Upper lobe of right lung (tissue), 1 donor: ENCODE measurements at regions not wholly inside any gene's neighbourhood (a gene's known extent, or its start where the extent isn't known, plus 50 kb on each side); places are given as distances from the start of the nearest gene placed in this dataset.
A peak's percentile ranks its signal among the peaks of the same experiment; 100 is the strongest.

Experiments
- ATAC-seq: fragments of 200-7000 bp; cut with Tn5 transposase; one replicate; pipeline ENCODE4 v1.9.1; 2020; ENCODE audit warnings: mild to moderate bottlenecking, moderate library complexity
- DNase-seq: peaks from one replicate; pipeline ENCODE4 v3.0.0-alpha.2; 2020
- H3K27ac ChIP-seq: fragments of 200-600 bp; one replicate; pipeline ENCODE4 v1.8.0; 2022
- H3K27me3 ChIP-seq: fragments of 200-600 bp; one replicate; pipeline ENCODE4 v1.8.0; 2022; ENCODE audit warnings: mild to moderate bottlenecking
- H3K36me3 ChIP-seq: fragments of 200-600 bp; one replicate; pipeline ENCODE4 v1.8.0; 2022
- H3K4me1 ChIP-seq: fragments of 200-600 bp; one replicate; pipeline ENCODE4 v1.8.0; 2022
- H3K4me3 ChIP-seq: fragments of 200-600 bp; one replicate; pipeline ENCODE4 v1.8.0; 2022; ENCODE audit warnings: mild to moderate bottlenecking
- H3K9me3 ChIP-seq: fragments of 200-600 bp; one replicate; pipeline ENCODE4 v1.8.0; 2022
- intact Hi-C: fragments of 100-400 bp; cut with DNase I; formaldehyde crosslinking; loops from one replicate; pipeline ENCODE4 v1.11.0; 2022
- TF ChIP-seq, protein P1 (sequence below): fragments of 200-600 bp; IDR thresholded peaks from one replicate; pipeline ENCODE4 v1.8.0; 2022; ENCODE audit warnings: antibody characterized with exemption
- donor health status: DM: no; HTN: yes; CAD: no; lungs with severe emphysema.

GRCh38 chr5:54691656-54692055 lies 174.1 kb downstream of the SNX18 start:
- peaks cover 28% of the 10 kb centered on the region for H3K4me1 ChIP-seq

DNA sequence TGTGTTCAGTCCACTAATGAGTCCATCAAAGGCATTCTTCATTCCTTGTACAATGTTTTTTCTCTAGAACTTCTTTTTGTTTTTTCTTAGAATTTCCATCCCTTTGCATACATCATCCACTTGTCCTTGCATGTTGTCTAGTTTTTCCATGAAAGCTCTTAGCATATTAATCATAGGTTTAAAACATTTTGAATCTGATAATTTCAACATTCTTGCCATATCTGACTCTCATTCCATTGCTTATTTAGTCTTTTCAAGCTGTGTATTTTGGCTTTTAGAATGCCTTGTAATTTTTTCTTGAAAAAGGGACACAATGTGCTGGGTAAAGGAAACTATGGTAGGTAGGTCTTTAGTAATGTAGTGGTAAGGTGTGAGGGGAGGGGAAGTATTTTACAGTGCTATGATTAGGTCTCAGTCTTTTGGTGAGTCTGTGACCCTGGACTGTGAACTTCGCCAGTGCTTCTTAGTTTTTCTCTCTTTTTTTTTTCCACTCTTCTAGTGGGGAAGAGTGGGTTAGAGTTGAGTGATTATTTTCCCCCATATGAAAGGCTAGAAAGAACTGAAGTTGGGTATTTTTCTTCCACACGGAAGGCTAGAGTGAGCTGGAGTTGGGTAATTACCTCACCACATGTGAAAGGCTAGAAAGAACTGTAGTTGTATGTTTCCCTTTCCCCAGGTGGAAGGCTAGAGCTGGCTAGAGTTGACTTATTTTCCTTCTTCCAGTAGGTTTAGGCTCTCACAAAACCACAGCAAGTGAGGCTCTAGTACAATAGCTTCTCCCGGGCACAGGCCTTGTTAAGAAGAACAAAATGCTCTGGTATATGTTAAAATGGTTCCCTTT lies 172.1 kb downstream of the SNX18 start:
- H3K4me3 ChIP-seq, result no peak overlapping the region
- TF ChIP-seq, protein P1, sequence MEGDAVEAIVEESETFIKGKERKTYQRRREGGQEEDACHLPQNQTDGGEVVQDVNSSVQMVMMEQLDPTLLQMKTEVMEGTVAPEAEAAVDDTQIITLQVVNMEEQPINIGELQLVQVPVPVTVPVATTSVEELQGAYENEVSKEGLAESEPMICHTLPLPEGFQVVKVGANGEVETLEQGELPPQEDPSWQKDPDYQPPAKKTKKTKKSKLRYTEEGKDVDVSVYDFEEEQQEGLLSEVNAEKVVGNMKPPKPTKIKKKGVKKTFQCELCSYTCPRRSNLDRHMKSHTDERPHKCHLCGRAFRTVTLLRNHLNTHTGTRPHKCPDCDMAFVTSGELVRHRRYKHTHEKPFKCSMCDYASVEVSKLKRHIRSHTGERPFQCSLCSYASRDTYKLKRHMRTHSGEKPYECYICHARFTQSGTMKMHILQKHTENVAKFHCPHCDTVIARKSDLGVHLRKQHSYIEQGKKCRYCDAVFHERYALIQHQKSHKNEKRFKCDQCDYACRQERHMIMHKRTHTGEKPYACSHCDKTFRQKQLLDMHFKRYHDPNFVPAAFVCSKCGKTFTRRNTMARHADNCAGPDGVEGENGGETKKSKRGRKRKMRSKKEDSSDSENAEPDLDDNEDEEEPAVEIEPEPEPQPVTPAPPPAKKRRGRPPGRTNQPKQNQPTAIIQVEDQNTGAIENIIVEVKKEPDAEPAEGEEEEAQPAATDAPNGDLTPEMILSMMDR, result no peak
- no peaks in the 10 kb centered on the region for H3K36me3 ChIP-seq
- no peak for DNase-seq
- H3K27me3 ChIP-seq, result no peaks in the 10 kb centered on the region
- peak overlapping the region; percentile 36 for H3K27ac ChIP-seq
- peak; percentile 65 for ATAC-seq
- intact Hi-C loops, result no loop called here
- H3K4me1 ChIP-seq, result peaks cover 22% of the 10 kb centered on the region
- H3K9me3 ChIP-seq, result no peaks in the 10 kb centered on the region

More at GRCh38 chr5:54691656-54692055, 174.1 kb downstream of the SNX18 start:
- Histone ChIP-seq H3K36me3 (no peaks in the 10 kb centered on the region), H3K27ac (no peak overlapping the region), H3K4me3 (no peak overlapping the region), H3K9me3 (no peaks in the 10 kb centered on the region), H3K27me3 (no peaks in the 10 kb centered on the region)
- TF ChIP-seq, protein P1, result no peak
- ATAC-seq, result no peak
- intact Hi-C loops, result no loop called here
- no peak for DNase-seq

DNA sequence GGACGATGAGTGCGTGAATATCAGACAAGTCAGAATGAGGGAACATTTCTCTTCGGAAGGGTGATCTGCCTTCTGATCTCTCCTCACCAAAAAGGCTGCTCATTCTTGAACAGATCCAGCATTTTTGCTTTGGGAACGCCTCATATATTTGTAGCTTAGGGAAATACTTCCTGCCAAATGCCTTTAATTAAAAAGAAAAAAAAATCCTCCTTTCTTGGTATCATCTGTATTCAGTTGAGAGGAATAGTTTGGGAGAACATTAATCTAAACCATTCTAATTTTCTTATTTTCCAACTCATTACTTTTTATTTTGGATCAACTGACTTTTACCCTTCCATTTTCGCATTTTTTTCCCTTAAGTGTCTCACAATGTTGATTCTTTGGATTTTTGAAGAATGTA lies 163.4 kb downstream of the SNX18 start:
- TF ChIP-seq, protein P1, result no peak
- H3K9me3 ChIP-seq, result no peaks in the 10 kb centered on the region
- no peaks in the 10 kb centered on the region for H3K27me3 ChIP-seq
- DNase-seq (no peak), ATAC-seq (no peak)
- peaks cover 8% of the 10 kb centered on the region for H3K4me1 ChIP-seq
- intact Hi-C loops, result no loop called here
- no peak overlapping the region for H3K4me3 ChIP-seq
- no peaks in the 10 kb centered on the region for H3K36me3 ChIP-seq
- no peak overlapping the region for H3K27ac ChIP-seq

DNA sequence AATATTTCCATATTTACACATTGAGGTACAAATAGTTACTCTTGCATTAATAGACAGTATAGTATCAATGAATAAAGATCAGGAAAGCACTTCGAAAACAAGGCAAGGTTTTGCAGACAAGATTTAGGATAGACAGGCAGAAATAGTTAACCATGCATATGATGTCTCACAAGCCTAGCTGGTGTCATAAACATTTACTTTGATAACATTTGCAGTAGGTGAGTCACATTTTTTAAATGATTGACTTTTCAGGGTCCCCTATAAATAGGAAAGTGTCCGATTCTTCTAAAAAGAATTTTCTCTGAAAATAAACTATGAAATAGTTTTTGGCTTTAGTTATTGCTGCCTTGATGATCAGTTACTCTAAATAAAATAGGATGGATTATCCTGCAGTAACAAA lies 162.1 kb downstream of the SNX18 start:
- DNase-seq (no peak), ATAC-seq (no peak)
- Histone ChIP-seq H3K9me3 (no peaks in the 10 kb centered on the region), H3K27ac (no peak overlapping the region), H3K36me3 (no peaks in the 10 kb centered on the region), H3K27me3 (no peaks in the 10 kb centered on the region), H3K4me3 (no peak overlapping the region), H3K4me1 (peaks cover 8% of the 10 kb centered on the region)
- intact Hi-C loops, result no loop called here
- TF ChIP-seq, protein P1, result no peak

- Histone ChIP-seq H3K4me1 (peaks cover 15% of the 10 kb centered on the region), H3K36me3 (no peaks in the 10 kb centered on the region), H3K9me3 (no peaks in the 10 kb centered on the region), H3K4me3 (no peak overlapping the region), H3K27ac (no peak overlapping the region), H3K27me3 (no peaks in the 10 kb centered on the region)
- intact Hi-C loops, result no loop called here
- no peak for ATAC-seq
- TF ChIP-seq, protein P1, result no peak
- no peak for DNase-seq
Measured at GRCh38 chr5:54678737-54679136, 161.2 kb downstream of the SNX18 start.
